T-helper 1 cell treated with Interleukin-12 subunit alpha and Interleukin-12 subunit beta and Interleukin-4 antibody, amounts not matched to agents 30 μg/mL and 1 μg/mL, for 36 hours (primary cell): ENCODE measurements at regions not wholly inside any gene's neighbourhood (a gene's known extent, or its start where the extent isn't known, plus 50 kb on each side); places are given as distances from the start of the nearest gene placed in this dataset.

Experiments used
- H3K27ac Mint-ChIP-seq: one replicate; pipeline ENCODE4 v1.8.0; 2021; ENCODE audit warnings: mild to moderate bottlenecking, mixed read lengths
- H3K27me3 Mint-ChIP-seq: one replicate; pipeline ENCODE4 v1.8.0; 2021; ENCODE audit warnings: low read depth, mixed read lengths
- H3K36me3 Mint-ChIP-seq: one replicate; pipeline ENCODE4 v1.8.0; 2021; ENCODE audit warnings: low read depth, mixed read lengths
- H3K4me1 Mint-ChIP-seq: one replicate; pipeline ENCODE4 v1.8.0; 2021; ENCODE audit warnings: low read depth, mixed read lengths
- H3K4me3 Mint-ChIP-seq: one replicate; pipeline ENCODE4 v1.8.0; 2021; ENCODE audit warnings: mild to moderate bottlenecking, moderate library complexity, mixed read lengths
- H3K9me3 Mint-ChIP-seq: one replicate; pipeline ENCODE4 v1.8.0; 2021; ENCODE audit warnings: mixed read lengths

DNA sequence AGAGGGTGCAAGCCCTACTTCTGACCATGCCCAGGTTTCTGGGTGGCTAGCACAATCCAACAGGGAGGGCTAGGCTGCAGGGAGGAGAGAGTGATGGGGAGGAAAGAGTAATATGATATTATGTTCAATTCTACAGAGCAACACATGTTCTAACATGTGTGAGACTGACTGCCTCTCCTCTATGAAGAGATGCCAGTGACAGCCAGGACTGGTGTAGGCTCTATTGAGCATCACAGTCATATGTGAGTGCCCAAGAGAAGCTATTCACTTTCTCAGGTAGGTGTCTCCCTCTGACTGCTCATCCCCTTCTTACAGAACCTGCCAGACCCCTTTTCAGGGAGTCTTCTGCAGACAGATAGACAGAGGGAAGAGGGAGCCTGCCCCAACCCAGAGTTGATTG, 446.1 kb downstream of the SIPA1L2 start:
- Mint-ChIP-seq H3K4me1 (no peaks in the 10 kb centered on the region), H3K27ac (no peak overlapping the region), H3K9me3 (no peaks in the 10 kb centered on the region), H3K27me3 (no peaks in the 10 kb centered on the region), H3K36me3 (no peaks in the 10 kb centered on the region), H3K4me3 (no peak overlapping the region)

DNA sequence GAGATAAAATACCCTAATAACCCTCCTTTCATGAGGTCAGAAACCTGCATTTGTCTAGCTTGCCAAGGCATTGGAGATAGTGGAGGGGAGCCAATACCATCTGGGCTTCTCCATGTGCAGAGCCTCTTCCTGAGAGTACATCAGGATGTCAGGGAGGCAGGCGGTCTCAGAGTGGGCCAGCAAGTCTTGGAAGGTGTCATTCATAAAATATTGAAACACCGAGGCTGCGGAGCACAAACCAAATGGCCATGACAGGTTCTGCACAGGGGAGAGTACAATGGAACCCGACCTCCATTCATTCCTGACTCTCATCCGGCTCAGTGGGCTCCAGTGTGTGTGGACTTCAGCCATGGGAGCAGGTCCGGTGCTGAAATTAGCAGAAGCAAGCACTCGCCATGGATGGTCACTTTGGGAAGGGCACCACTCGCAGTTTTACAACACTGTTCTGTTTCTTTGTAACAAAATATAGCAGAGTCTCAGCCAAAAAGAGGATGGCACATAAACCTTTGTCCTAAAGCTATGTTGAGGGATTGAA, 446.6 kb downstream of the SIPA1L2 start:
- Mint-ChIP-seq H3K27ac (no peak overlapping the region), H3K9me3 (no peaks in the 10 kb centered on the region), H3K4me1 (no peaks in the 10 kb centered on the region), H3K4me3 (no peak overlapping the region), H3K27me3 (no peaks in the 10 kb centered on the region), H3K36me3 (no peaks in the 10 kb centered on the region)

DNA sequence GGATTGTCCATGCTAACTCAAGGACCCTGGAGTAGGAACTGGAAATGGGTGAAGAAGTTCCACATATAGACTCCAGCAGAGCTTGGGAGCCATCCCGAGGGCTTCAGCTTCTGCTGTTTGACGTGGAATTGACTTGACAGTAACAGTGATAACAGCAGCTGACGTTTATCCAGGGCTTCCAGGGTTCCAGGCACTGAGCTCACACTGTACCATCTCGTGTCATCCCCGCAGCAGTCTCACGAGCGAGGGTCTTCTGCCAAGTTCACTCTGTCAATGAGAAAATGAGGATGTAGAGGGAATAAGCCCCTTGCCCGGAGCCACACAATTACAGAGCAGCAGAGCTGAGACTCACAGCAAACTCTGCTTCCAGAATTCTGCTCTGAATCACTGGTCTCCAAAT, 447.7 kb downstream of the SIPA1L2 start:
- Mint-ChIP-seq H3K4me1 (no peaks in the 10 kb centered on the region), H3K27ac (no peak overlapping the region), H3K4me3 (no peak overlapping the region)

DNA sequence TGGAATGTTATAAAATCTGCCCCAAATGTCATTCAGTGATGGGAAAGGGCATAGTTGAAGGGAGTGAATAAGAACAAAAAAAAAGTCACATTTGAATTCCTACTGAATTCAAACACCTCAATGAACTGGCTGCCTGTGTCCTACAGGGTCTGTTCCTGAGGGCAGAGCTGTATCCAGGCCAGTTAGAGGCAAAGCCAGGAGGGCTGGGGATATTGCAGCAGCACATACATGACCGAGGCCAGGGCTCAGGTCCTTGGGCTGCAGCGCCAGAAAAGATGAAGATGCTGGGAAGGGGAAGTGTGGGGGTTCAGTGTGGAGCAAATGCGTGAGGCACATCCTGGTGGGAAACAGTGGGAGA, 449.2 kb downstream of the SIPA1L2 start:
- Mint-ChIP-seq H3K27me3 (no peaks in the 10 kb centered on the region), H3K4me1 (no peaks in the 10 kb centered on the region), H3K9me3 (no peaks in the 10 kb centered on the region), H3K36me3 (no peaks in the 10 kb centered on the region), H3K4me3 (no peak overlapping the region), H3K27ac (no peak overlapping the region)

More for the DNA sequence above, 447.7 kb downstream of the SIPA1L2 start:
- Mint-ChIP-seq H3K27me3 (no peaks in the 10 kb centered on the region), H3K36me3 (no peaks in the 10 kb centered on the region), H3K9me3 (no peaks in the 10 kb centered on the region)

DNA sequence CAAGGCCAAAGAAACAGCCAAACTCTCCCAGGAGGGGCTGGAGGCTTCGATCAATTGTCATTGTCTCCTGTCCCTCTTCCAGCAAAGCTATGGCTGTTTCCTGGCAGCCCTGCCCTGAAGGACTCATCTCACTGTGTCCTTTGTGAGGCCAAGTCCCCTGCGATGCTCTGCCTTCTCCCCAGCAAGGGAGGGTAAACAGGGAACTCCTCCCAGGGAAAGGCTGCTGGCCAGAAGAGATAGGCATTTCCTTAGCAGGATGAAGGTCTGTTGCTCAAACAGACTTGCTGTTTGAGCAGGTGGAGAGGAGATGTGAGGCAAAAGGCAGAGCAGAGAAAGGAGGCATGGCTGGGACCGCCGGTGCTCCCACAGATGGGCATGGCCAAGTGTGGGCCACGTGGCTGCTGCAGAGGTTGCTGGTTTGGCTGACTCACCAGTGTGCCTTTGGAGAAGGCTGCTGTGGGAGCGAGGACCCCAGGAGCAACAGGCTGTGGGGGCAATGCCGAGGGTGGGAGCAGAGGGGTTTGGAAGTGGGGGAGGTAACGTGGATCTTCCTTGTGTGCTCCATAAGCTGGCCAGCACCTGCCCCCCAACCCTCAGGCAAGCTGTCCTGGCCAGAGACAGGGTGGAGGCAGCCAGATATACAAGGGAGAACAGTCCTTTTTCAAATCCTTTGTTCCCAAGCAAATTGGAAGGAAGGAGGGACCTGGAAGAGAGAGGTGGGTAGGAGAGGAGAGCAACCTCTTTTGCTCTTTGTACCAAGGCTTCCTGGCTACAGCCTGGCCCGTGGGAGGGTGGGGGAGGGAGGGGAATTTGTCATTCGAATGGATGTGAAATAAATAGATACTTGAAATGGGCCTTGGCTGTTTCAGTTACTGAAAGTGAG, 449.8 kb downstream of the SIPA1L2 start:
- Mint-ChIP-seq H3K27me3 (no peaks in the 10 kb centered on the region), H3K9me3 (no peaks in the 10 kb centered on the region), H3K36me3 (no peaks in the 10 kb centered on the region), H3K4me3 (no peak overlapping the region), H3K4me1 (no peaks in the 10 kb centered on the region), H3K27ac (no peak overlapping the region)

DNA sequence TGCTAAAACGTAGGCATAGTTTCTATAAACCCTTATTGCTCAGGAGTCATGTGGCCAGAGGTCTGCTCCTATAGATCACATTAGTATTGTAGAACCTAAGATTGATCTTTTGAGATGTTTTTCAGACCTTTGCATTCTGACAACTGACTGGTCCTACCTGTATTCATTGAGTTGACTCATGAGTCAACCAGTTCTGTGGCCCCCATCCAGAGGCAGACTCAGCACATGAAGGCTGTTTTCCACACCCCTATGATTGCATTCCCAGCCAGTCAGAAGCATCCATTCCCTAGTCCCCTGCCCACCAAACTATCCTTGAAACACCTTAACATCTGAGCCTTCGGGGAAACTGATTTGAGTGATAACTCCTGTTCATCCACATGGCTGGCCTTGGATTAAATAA, 451.7 kb downstream of the SIPA1L2 start:
- Mint-ChIP-seq H3K4me1 (no peaks in the 10 kb centered on the region), H3K9me3 (no peaks in the 10 kb centered on the region), H3K27me3 (peaks cover 6% of the 10 kb centered on the region), H3K36me3 (no peaks in the 10 kb centered on the region), H3K4me3 (no peak overlapping the region), H3K27ac (no peak overlapping the region)

DNA sequence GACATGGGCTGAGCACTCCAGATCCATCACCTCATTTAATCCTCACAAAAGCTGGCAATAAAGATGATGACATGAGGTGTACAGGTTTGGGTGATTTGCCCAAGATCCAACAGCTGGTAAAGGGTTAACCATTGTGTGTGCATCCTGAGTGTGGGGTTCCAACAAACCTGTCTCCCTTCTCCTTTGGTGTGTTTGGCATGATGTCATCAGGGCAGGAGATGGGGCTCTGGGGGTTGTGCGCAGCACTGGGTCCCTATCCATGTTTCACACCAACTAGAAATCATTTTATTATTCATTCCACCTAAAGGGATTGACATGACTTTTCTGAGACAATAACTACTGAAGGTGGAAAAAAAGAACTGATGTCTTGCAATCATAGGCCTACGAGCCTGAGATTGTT, 452.5 kb downstream of the SIPA1L2 start:
- Mint-ChIP-seq H3K27me3 (peaks cover 6% of the 10 kb centered on the region), H3K4me3 (no peak overlapping the region), H3K9me3 (no peaks in the 10 kb centered on the region), H3K4me1 (no peaks in the 10 kb centered on the region), H3K36me3 (no peaks in the 10 kb centered on the region), H3K27ac (no peak overlapping the region)

DNA sequence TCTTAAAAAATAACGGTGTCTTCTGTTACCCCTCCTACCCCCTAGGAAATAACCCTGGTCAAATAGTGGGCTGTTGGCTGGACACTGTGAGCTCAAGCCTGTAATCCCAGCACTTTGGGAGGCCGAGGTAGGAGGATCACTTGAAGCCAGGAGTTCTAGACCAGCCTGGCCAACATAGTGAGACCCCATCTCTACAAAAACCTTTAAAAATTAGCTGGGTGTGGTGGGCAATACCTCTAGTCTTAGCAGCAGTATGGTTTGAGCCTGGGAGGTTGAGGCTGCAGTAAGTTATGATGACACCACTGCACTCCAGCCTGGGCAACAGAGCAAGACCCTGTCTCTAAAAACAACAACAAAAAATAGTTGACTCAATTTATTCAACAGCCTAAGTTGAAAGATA, 453.7 kb downstream of the SIPA1L2 start:
- no peak overlapping the region for H3K4me3 Mint-ChIP-seq
- no peaks in the 10 kb centered on the region for H3K9me3 Mint-ChIP-seq
- H3K27ac Mint-ChIP-seq = no peak overlapping the region
- no peaks in the 10 kb centered on the region for H3K4me1 Mint-ChIP-seq
- H3K27me3 Mint-ChIP-seq = peaks cover 6% of the 10 kb centered on the region
- H3K36me3 Mint-ChIP-seq = no peaks in the 10 kb centered on the region

DNA sequence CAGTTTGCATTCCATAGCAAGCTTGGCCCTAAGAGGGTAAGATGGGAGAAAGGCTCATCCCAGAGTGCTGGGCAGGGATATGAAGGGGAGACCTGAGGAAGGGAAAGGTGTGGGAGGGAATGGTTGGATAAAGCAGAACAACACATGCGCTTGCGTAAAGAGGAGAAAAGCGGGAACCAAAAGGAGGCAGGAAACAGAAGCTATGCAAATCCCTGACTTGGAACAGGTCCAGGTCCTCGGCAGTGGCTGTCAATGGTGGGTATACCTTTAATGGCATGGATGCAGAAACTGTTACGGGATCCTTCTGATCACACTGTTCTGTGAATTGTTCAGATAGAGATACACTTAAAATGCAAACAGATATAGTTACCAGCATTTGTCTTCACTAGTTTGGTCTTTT, 455.6 kb downstream of the SIPA1L2 start:
- H3K27ac Mint-ChIP-seq = no peak overlapping the region
- H3K4me3 Mint-ChIP-seq = no peak overlapping the region
- H3K27me3 Mint-ChIP-seq = peaks cover 9% of the 10 kb centered on the region
- H3K36me3 Mint-ChIP-seq = no peaks in the 10 kb centered on the region
- H3K9me3 Mint-ChIP-seq = no peaks in the 10 kb centered on the region
- H3K4me1 Mint-ChIP-seq = no peaks in the 10 kb centered on the region

DNA sequence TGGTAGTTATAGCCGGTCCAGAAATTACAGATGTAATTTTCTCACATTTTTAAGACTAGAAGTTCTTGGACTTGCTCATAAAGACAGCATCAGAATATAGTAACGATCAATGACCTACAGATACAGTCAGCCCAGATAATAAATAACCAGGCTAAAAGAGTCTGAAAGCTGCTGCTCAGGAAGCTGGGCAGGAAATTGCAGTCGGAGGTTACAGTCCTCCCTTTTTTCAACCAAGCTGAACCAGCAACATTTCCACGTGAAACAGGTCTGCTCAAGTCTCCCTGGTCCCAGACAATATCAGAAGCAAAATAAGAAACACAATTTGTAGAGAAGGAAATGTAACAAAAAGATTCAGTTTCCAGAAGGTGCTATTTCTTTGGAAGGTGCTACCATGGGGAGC, 457.4 kb downstream of the SIPA1L2 start:
- peaks cover 9% of the 10 kb centered on the region for H3K27me3 Mint-ChIP-seq
- H3K9me3 Mint-ChIP-seq = no peaks in the 10 kb centered on the region
- no peaks in the 10 kb centered on the region for H3K4me1 Mint-ChIP-seq
- H3K4me3 Mint-ChIP-seq = no peak overlapping the region
- H3K27ac Mint-ChIP-seq = no peak overlapping the region
- no peaks in the 10 kb centered on the region for H3K36me3 Mint-ChIP-seq

DNA sequence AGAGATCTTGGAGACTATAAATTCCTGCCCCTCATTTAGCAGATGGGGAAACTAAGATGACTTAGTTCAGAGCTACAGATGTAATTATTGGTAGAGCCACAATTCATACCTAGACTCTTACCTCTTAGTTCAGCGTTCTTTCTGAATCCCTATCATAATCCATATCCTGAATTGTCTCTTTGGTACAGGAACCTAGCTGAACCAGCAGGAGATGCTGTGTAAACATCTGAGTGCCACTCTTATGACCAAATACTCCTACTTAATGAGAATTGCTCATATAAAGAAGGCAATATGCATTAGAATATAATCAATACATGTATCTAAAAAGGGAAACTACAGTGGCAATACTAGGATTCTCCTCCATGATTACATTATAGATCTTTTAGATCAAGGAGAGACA, 459.0 kb downstream of the SIPA1L2 start:
- Mint-ChIP-seq H3K9me3 (no peaks in the 10 kb centered on the region), H3K27ac (no peak overlapping the region), H3K4me3 (no peak overlapping the region), H3K36me3 (no peaks in the 10 kb centered on the region), H3K4me1 (no peaks in the 10 kb centered on the region), H3K27me3 (peaks cover 9% of the 10 kb centered on the region)

DNA sequence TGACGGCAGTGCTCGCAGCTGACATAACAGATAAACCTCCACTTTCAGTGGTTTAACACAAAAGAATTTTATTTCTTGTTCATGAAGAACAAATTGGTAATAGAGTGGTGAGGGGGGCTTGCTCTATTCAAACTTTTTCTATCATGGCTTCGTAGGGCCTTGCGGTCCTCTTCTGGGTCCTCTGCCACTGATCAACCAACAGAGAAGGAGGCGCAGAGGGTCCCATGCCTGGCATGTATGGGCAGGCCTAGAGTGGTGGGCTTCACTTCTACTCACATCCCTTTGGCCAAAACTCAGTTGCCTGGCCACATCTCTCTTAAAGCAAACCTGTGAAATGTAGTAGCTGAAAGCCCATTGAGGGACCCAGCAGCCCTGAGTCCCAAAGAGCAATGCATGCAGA, 460.5 kb downstream of the SIPA1L2 start:
- no peaks in the 10 kb centered on the region for H3K36me3 Mint-ChIP-seq
- no peak overlapping the region for H3K27ac Mint-ChIP-seq
- no peak overlapping the region for H3K4me3 Mint-ChIP-seq
- H3K9me3 Mint-ChIP-seq = no peaks in the 10 kb centered on the region
- H3K27me3 Mint-ChIP-seq = peaks cover 9% of the 10 kb centered on the region
- no peaks in the 10 kb centered on the region for H3K4me1 Mint-ChIP-seq

DNA sequence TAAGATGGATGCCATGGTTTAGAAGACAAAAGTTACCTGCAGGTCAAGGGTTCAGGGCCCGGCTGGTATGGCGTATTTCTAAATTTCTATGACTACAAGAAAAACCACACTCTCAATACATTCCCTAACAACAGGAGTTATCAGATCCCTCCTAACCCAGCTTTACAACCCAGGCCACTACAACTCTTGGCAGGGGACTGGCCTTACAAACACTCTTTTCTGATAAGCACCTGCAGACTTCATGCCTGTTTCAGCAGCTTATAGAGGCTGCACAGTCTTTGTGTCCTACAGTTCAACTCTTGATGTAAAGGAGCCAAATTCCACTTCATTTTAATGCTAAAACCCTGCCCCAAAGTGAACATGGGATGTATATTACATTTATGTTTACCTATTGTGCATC, 461.4 kb downstream of the SIPA1L2 start:
- H3K9me3 Mint-ChIP-seq = no peaks in the 10 kb centered on the region
- H3K27me3 Mint-ChIP-seq = peaks cover 3% of the 10 kb centered on the region
- H3K4me1 Mint-ChIP-seq = no peaks in the 10 kb centered on the region
- no peaks in the 10 kb centered on the region for H3K36me3 Mint-ChIP-seq
- H3K4me3 Mint-ChIP-seq = no peak overlapping the region
- H3K27ac Mint-ChIP-seq = no peak overlapping the region

DNA sequence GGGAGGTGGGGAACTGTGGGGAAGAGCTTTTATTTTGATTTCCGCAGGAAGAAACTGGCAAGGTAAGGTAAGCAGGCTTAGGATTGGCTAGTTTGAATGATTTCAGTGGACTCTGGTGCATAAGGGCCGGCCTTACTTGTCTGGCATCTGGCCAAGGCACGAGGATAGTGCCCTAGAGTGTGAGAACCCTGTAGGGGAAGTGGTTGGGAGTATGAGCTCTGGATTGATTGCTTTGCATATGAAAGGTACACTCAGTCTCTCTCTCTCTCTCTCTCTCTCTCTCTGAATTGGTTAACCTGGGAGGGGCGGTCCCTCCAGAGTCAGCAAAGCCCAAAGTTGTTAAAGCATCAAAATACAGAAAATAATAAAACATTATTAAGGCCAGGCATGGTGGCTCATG, 463.0 kb downstream of the SIPA1L2 start:
- no peak overlapping the region for H3K27ac Mint-ChIP-seq
- no peaks in the 10 kb centered on the region for H3K9me3 Mint-ChIP-seq
- H3K36me3 Mint-ChIP-seq = no peaks in the 10 kb centered on the region
- no peak overlapping the region for H3K4me3 Mint-ChIP-seq
- H3K27me3 Mint-ChIP-seq = peaks cover 3% of the 10 kb centered on the region
- H3K4me1 Mint-ChIP-seq = no peaks in the 10 kb centered on the region

DNA sequence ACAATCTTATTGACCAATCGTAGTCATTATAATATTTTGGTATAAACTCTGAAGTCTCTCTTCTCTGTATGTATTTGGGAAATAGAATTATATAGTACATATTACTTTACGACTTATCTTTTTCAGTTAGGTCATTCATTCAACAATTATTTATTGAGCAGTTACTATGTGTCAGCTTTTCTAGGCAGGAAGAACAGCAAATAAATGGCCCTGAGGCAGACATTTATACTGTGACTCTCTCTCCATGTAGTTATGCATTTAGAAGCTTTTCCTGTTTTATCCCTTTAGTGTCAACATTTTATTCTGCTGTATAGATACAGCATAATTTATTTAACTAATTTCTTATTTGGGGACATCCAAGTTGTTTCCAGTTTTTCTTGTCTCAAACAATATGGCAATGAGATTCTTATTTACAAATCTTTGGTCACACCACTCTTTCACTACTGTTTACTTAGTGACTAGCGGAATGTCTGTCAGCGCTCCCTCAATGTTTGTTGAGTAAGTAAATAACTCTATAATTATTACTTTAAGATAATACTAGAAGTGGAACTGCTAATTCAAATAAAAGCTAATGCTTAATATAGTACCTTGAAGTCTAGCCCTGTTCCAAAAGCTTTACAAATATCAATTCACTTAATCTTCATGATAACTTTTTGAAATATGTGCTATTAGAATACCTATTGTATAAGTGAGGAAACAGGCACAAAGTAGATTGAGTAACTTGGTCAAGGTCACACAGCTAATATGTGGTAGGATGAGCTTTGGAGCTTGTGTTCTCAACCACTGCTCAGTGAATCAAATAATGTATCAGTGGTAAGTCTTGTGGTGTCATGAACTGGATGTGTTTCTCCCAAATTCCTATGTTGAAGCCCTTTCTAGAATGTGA, 465.6 kb downstream of the SIPA1L2 start:
- Mint-ChIP-seq H3K27ac (no peak overlapping the region), H3K4me1 (no peaks in the 10 kb centered on the region), H3K9me3 (no peaks in the 10 kb centered on the region), H3K27me3 (no peaks in the 10 kb centered on the region), H3K36me3 (no peaks in the 10 kb centered on the region), H3K4me3 (no peak overlapping the region)
